OCI-LY3 (cell line): ENCODE measurements at regions not wholly inside any gene's neighbourhood (a gene's known extent, or its start where the extent isn't known, plus 50 kb on each side); places are given as distances from the start of the nearest gene placed in this dataset.

Experiments used
- H2AFZ ChIP-seq: fragments of 200-600, 300-600 bp; shearing (Covaris generic); 2 replicates; pipeline ENCODE4 v1.6.0; 2014; ENCODE audit warnings: antibody characterized with exemption, low read depth, low read length
- H3K27ac ChIP-seq: fragments of 200-600, 300-600 bp; sonication (generic); 2 replicates; pipeline ENCODE4 v1.5.1; 2014; ENCODE audit warnings: mild to moderate bottlenecking, low read length, moderate library complexity, mixed read lengths
- H3K27me3 ChIP-seq: fragments of 200-600, 300-600 bp; sonication (generic); 2 replicates; pipeline ENCODE4 v1.6.1; 2014; ENCODE audit warnings: low read depth, low read length, mixed read lengths
- H3K36me3 ChIP-seq: fragments of 200-600, 300-600 bp; sonication (generic); replicated peaks from 2 replicates; pipeline ENCODE3; 2014; ENCODE audit warnings: low read depth, low read length, mixed read lengths
- H3K4me1 ChIP-seq: fragments of 300-600, 200-600 bp; sonication (generic); 2 replicates; pipeline ENCODE4 v1.6.1; 2014; ENCODE audit warnings: low read length, mixed read lengths
- H3K4me2 ChIP-seq: fragments of 200-600, 300-600 bp; sonication (generic); 2 replicates; pipeline ENCODE4 v1.6.1; 2014; ENCODE audit warnings: low read length, mixed read lengths
- H3K4me3 ChIP-seq: fragments of 300-600, 200-600 bp; sonication (generic); 2 replicates; pipeline ENCODE4 v1.5.1; 2014; ENCODE audit warnings: antibody characterized with exemption, mild to moderate bottlenecking, low read length, moderate library complexity
- H3K79me2 ChIP-seq: fragments of 300-600, 200-600 bp; shearing (Covaris generic); 2 replicates; pipeline ENCODE4 v1.6.1; 2014; ENCODE audit warnings: mild to moderate bottlenecking, low read length, mixed read lengths
- H3K9ac ChIP-seq: fragments of 300-600, 200-600 bp; shearing (Covaris generic); 2 replicates; pipeline ENCODE4 v1.6.0; 2014; ENCODE audit warnings: mild to moderate bottlenecking, low read length, moderate library complexity
- H3K9me3 ChIP-seq: fragments of 200-600, 300-600 bp; shearing (Covaris generic); 2 replicates; pipeline ENCODE4 v1.6.1; 2014; ENCODE audit warnings: low read length, mixed read lengths; ENCODE audit not compliant: insufficient read depth
- H4K20me1 ChIP-seq: fragments of 200-600, 300-600 bp; sonication (generic); 2 replicates; pipeline ENCODE4 v1.6.1; 2016; ENCODE audit warnings: low read length, mixed read lengths; ENCODE audit not compliant: insufficient read depth
- CTCF ChIP-seq: fragments of 200-600, 300-600 bp; sonication (generic); IDR thresholded peaks from 2 replicates; pipeline ENCODE4 v1.5.1; 2014; ENCODE audit warnings: antibody characterized with exemption, low read length, low read depth
- EZH2phosphoT487 ChIP-seq: fragments of 200-600 bp; shearing (Covaris generic); IDR thresholded peaks from 2 replicates; pipeline ENCODE4 v1.6.1; 2018; ENCODE audit warnings: antibody characterized with exemption, mixed run types, low read depth

- H3K4me3 ChIP-seq = no peak overlapping the region
- H3K79me2 ChIP-seq = no peaks in the 10 kb centered on the region
- H3K9me3 ChIP-seq = no peaks in the 10 kb centered on the region
- peaks cover 21% of the 10 kb centered on the region for H3K4me1 ChIP-seq
- H4K20me1 ChIP-seq = no peaks in the 10 kb centered on the region
- TF ChIP-seq CTCF = no peak
- TF ChIP-seq EZH2phosphoT487 = no peak
- H3K27ac ChIP-seq = no peak overlapping the region
- no peaks in the 10 kb centered on the region for H3K36me3 ChIP-seq
- H3K9ac ChIP-seq = no peak overlapping the region
- H3K27me3 ChIP-seq = no peaks in the 10 kb centered on the region
- no peak overlapping the region for H3K4me2 ChIP-seq
- no peak overlapping the region for H2AFZ ChIP-seq
Observed at GRCh38 chr14:71290301-71290700, 383.0 kb downstream of the PCNX1 start.

- no peak overlapping the region for H3K9ac ChIP-seq
- H2AFZ ChIP-seq = peak overlapping the region; percentile 94
- TF ChIP-seq EZH2phosphoT487 (no peak), CTCF (no peak)
- H3K27ac ChIP-seq = no peak overlapping the region
- no peaks in the 10 kb centered on the region for H3K9me3 ChIP-seq
- H4K20me1 ChIP-seq = no peaks in the 10 kb centered on the region
- H3K4me2 ChIP-seq = peak overlapping the region; percentile 59
- H3K27me3 ChIP-seq = no peaks in the 10 kb centered on the region
- peak overlapping the region; percentile 3; the same call in 1 of the 2 replicates for H3K4me3 ChIP-seq
- peaks cover 21% of the 10 kb centered on the region for H3K4me1 ChIP-seq
- H3K79me2 ChIP-seq = no peaks in the 10 kb centered on the region
- no peaks in the 10 kb centered on the region for H3K36me3 ChIP-seq
Observed at GRCh38 chr14:71290960-71291466, 383.8 kb downstream of the PCNX1 start.

GRCh38 chr14:71296184-71296583 is 388.9 kb downstream of the PCNX1 start:
- Histone ChIP-seq H3K27me3 (no peaks in the 10 kb centered on the region), H3K9me3 (no peaks in the 10 kb centered on the region), H3K4me3 (no peak overlapping the region), H3K4me2 (no peak overlapping the region), H3K79me2 (no peaks in the 10 kb centered on the region), H3K27ac (no peak overlapping the region), H3K36me3 (no peaks in the 10 kb centered on the region), H3K9ac (no peak overlapping the region), H3K4me1 (peaks cover 4% of the 10 kb centered on the region), H2AFZ (no peak overlapping the region), H4K20me1 (no peaks in the 10 kb centered on the region)
- TF ChIP-seq CTCF (no peak), EZH2phosphoT487 (no peak)

- Histone ChIP-seq H3K27ac (no peak overlapping the region), H3K4me2 (no peak overlapping the region), H3K9ac (no peak overlapping the region), H4K20me1 (no peaks in the 10 kb centered on the region), H3K27me3 (no peaks in the 10 kb centered on the region), H3K4me3 (no peak overlapping the region), H3K9me3 (peaks cover 5% of the 10 kb centered on the region; the same call in 1 of the 2 replicates), H2AFZ (no peak overlapping the region), H3K4me1 (no peaks in the 10 kb centered on the region), H3K36me3 (no peaks in the 10 kb centered on the region), H3K79me2 (no peaks in the 10 kb centered on the region)
- TF ChIP-seq EZH2phosphoT487 (no peak), CTCF (no peak)
Observed at GRCh38 chr14:71300566-71301330, 393.5 kb downstream of the PCNX1 start.
